ENCODE measurements at regions not wholly inside any gene's neighbourhood (a gene's known extent, or its start where the extent isn't known, plus 50 kb on each side); places are given as distances from the start of the nearest gene placed in this dataset.

DNA sequence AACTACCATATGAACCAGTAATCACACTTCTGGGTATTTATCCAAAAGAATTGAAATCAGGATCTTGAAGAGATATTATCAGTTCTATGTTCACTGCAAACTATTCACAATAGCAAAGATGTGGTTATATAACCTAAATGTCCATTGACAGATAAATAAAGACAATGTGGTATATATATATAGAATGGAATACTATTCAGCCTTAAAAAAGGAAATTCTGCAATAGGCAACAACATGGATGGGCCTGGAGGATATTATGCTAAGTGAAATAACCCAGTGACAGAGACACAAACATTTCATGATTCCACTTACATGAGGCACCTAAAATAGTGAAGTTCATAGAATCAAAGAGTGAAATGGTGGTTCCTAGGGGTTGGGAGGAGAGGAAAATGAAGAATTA is 90.6 kb upstream of the CDK1 start:
- no peak for DNase-seq (ENCODE audit: extremely low spot score)
- Histone ChIP-seq H3K27ac (ENCODE audit: low read depth) (no peak overlapping the region), H3K4me3 (ENCODE audit: low read depth, low read length) (no peak overlapping the region), H3K4me1 (ENCODE audit: insufficient read depth) (no peaks in the 10 kb centered on the region), H3K36me3 (ENCODE audit: insufficient read depth) (no peaks in the 10 kb centered on the region)

DNA sequence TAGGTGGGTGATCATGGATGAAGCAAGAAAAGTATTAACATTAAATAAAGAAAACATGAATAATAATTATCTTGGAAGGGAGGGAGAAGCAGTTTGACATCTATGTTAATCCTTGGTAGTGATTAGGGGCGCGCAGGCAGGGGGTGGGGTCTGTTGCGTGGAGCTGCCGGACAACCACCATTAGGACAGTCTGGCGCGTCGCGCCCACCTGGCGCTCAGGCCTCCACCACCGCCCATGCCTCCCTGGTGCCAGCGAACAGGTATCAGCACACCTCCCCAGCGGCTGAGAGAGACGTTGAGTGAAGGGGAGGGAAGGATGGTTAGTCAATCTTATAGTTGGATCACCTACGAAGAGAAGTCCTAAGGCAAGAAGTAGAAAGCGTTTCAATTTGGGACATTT is 94.2 kb upstream of the CDK1 start:
- H3K4me3 ChIP-seq (ENCODE audit: low read depth, low read length), result no peak overlapping the region
- H3K27ac ChIP-seq (ENCODE audit: low read depth), result no peak overlapping the region
- no peaks in the 10 kb centered on the region for H3K4me1 ChIP-seq (ENCODE audit: insufficient read depth)
- 90% methylated on average over 15 of the region's 15 CpGs for WGBS
- DNase-seq (ENCODE audit: extremely low spot score), result no peak
- H3K36me3 ChIP-seq (ENCODE audit: insufficient read depth), result no peaks in the 10 kb centered on the region

DNA sequence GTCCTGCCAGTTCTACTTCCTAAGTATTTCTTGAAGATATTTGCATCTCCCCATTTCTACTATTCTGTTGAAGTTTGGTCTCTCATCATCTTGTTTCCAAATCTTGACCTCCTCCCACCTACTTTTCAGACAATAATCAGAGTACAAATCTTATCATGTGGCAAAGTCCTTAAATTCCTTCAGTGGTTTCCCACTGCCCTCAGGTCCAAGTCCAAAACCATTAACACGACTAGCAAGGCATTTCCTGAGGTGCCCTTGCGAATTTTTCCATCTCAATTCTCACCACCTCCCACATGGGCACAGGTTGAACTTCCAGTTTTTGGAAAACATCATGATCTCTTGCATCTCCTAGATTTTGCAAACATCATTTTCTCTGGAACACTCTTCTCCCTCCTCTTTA is 97.2 kb upstream of the CDK1 start:
- Histone ChIP-seq H3K27ac (ENCODE audit: low read depth) (no peak overlapping the region), H3K4me1 (ENCODE audit: insufficient read depth) (no peaks in the 10 kb centered on the region), H3K4me3 (ENCODE audit: low read depth, low read length) (no peak overlapping the region), H3K36me3 (ENCODE audit: insufficient read depth) (no peaks in the 10 kb centered on the region)
- 84% methylated on average over 2 of the region's 2 CpGs for WGBS
- no peak for DNase-seq (ENCODE audit: extremely low spot score)

DNA sequence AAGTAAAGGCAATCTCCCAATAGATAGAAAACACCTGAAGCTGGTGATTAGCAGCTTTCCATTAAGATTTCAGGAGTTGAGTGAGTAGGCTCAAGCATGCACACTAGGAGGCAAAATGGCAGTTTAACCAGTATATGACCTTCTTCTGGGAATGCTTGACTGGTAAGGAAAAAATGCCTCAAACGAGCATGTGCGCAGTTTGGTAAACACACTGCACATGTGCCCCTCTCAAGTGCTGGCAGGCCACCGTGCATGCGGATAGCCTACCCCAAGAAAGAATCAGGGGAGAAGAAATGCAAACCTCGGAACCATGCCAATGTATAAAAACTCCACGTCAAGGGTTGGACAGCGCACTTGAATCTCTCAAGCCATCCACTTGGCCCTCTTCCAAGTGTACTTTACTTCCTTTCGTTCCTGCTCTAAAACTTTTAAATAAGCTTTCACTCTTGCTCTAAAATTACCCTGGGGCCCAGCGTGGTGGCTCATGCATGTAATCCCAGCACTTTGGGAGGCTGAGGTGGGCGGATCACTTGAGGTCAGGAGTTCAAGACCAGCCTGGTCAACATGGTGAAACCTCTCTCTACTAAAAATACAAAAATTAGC is 98.8 kb upstream of the CDK1 start:
- DNase-seq (ENCODE audit: extremely low spot score), result no peak
- 81% methylated on average over 10 of the region's 10 CpGs for WGBS
- H3K4me1 ChIP-seq (ENCODE audit: insufficient read depth), result no peaks in the 10 kb centered on the region
- no peak overlapping the region for H3K4me3 ChIP-seq (ENCODE audit: low read depth, low read length)
- H3K27ac ChIP-seq (ENCODE audit: low read depth), result no peak overlapping the region
- no peaks in the 10 kb centered on the region for H3K36me3 ChIP-seq (ENCODE audit: insufficient read depth)

DNA sequence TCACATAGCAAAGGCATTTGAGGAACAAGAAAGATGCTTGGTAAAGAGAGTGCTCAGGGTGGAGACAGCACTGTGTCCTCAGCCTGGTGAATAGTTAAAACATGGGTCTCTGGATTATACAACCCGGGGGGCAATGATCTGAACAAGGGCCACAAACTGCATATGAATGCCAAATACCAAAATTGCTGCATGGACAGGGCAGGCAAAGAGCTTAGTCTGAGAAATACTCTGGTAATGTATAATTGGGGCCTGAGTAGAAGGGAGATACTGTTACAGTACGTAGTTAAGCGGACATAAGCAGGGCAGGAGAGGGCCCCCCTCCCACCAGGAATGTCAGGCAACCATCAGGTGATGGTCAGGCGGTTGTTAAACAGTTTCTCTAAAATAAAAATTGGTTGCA is 99.3 kb upstream of the CDK1 start:
- Histone ChIP-seq H3K4me1 (ENCODE audit: insufficient read depth) (no peaks in the 10 kb centered on the region), H3K27ac (ENCODE audit: low read depth) (no peak overlapping the region), H3K4me3 (ENCODE audit: low read depth, low read length) (no peak overlapping the region), H3K36me3 (ENCODE audit: insufficient read depth) (no peaks in the 10 kb centered on the region)
- WGBS, result 95% methylated on average over 4 of the region's 4 CpGs
- no peak for DNase-seq (ENCODE audit: extremely low spot score)

DNA sequence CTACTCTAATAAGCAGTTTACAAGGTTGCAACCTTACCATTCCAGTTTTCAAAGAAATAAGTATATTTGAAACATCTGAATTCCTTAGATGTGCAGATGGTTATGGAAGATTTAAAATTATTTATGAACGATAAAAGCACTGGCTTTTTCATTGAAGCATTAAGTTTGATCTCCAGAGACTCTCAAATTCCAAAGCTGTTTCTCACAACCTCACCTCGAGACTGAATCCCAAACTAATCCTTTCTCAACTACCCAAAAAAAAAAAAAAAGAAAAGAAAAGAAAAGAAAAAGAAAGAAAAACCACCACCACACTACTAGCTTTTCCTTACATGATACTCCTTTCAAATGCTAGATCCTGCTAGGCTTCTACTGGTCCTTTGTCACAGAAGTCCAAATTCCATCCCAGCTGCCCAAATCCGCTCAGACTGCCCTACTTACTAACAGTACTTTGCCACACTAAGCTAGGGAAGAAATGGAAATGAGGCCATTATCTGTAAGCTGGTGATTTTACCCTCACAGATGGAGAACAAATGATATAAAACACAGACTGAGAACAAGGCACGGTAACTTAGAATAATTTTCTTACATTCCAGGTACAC is 100.6 kb upstream of the CDK1 start:
- WGBS, result 62% methylated on average over 4 of the region's 4 CpGs
- Histone ChIP-seq H3K27ac (ENCODE audit: low read depth) (no peak overlapping the region), H3K4me1 (ENCODE audit: insufficient read depth) (no peaks in the 10 kb centered on the region), H3K4me3 (ENCODE audit: low read depth, low read length) (no peak overlapping the region), H3K36me3 (ENCODE audit: insufficient read depth) (no peaks in the 10 kb centered on the region)
- no peak for DNase-seq (ENCODE audit: extremely low spot score)

DNA sequence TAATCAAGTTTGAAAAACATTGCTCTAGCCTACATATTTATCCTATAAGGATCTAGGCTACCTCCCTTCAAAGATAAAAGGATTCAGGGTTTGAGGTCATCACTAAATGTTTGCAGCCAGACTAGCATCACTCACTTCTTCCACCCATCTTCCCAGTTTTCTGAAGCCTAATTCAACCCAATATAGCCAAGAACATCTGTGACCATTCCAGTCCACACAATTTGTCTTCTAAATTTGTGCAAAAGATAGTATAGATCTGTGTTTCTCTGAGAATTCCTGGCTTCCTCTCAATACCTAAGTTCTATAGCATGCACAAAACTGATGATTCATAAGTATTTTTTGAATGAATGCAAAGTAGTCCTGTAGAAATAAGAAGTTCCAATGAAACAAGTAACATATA is 103.0 kb upstream of the CDK1 start:
- Histone ChIP-seq H3K36me3 (ENCODE audit: insufficient read depth) (no peaks in the 10 kb centered on the region), H3K4me1 (ENCODE audit: insufficient read depth) (no peaks in the 10 kb centered on the region), H3K4me3 (ENCODE audit: low read depth, low read length) (no peak overlapping the region), H3K27ac (ENCODE audit: low read depth) (no peak overlapping the region)
- no peak for DNase-seq (ENCODE audit: extremely low spot score)

DNA sequence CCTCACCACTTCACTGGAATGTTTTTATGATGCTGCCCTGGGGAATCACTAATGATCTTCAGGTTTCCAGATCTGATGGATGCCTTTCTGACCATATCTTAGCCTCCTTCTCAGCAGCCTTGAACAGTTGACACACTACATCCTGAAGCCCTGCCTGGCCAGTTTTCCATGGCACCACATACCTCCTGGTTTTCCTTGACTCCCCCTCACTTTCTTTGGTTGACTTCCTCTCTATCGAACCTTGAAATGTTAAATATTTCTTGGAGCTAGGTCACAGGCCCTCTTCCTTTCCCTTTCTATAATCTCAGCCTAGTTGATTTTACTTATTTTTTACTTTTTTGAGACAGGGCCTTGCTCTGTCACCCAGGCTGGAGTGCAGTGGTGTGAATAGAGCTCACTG is 108.8 kb upstream of the CDK1 start:
- WGBS, result 65% methylated on average over 1 of the region's 1 CpG
- no peaks in the 10 kb centered on the region for H3K36me3 ChIP-seq (ENCODE audit: insufficient read depth)
- no peaks in the 10 kb centered on the region for H3K4me1 ChIP-seq (ENCODE audit: insufficient read depth)
- no peak overlapping the region for H3K27ac ChIP-seq (ENCODE audit: low read depth)
- no peak for DNase-seq (ENCODE audit: extremely low spot score)
- no peak overlapping the region for H3K4me3 ChIP-seq (ENCODE audit: low read depth, low read length)

DNA sequence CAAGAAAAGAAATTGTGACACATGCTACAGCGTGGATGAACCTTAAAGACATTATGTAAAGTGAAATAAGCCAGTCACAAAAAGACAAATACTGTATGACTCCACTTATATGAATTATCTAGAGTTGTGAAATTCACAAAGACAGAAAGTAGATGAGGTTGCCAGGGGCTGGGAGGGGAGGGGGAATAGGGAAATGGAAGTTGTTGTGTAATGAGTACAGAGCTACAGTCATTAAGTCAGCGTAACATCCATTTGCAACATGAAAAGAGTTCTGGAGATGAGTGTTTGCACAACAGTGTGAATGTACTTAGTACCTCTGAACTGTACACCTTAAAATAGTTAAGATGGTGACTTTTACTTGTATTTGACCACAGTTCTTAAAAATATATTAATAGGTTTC is 112.1 kb upstream of the CDK1 start:
- no peak for DNase-seq (ENCODE audit: extremely low spot score)
- H3K27ac ChIP-seq (ENCODE audit: low read depth), result no peak overlapping the region
- H3K4me3 ChIP-seq (ENCODE audit: low read depth, low read length), result no peak overlapping the region
- H3K4me1 ChIP-seq (ENCODE audit: insufficient read depth), result no peaks in the 10 kb centered on the region
- no peaks in the 10 kb centered on the region for H3K36me3 ChIP-seq (ENCODE audit: insufficient read depth)
- WGBS, result 74% methylated on average over 2 of the region's 2 CpGs

DNA sequence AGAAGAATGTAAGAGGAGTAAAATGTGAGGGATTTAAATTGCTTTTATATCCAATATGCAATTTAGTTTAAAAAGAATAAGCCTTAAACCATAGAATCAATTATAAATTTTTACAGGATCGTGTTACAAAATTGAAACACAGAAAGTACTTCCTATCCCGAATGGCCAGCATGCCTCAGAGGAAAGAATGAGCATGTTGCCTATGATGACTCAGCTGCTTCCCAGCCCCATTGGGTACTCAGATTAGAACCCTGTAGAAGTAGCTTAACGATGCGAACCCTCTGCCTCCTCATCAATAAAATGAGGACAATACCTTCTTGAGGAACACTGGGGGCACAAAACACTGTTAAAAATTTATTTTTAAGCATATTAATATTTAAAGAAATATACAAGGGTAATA is 113.4 kb upstream of the CDK1 start:
- no peak overlapping the region for H3K4me3 ChIP-seq (ENCODE audit: low read depth, low read length)
- WGBS, result 55% methylated on average over 4 of the region's 4 CpGs
- no peak overlapping the region for H3K27ac ChIP-seq (ENCODE audit: low read depth)
- no peaks in the 10 kb centered on the region for H3K36me3 ChIP-seq (ENCODE audit: insufficient read depth)
- DNase-seq (ENCODE audit: extremely low spot score), result no peak
- no peaks in the 10 kb centered on the region for H3K4me1 ChIP-seq (ENCODE audit: insufficient read depth)

DNA sequence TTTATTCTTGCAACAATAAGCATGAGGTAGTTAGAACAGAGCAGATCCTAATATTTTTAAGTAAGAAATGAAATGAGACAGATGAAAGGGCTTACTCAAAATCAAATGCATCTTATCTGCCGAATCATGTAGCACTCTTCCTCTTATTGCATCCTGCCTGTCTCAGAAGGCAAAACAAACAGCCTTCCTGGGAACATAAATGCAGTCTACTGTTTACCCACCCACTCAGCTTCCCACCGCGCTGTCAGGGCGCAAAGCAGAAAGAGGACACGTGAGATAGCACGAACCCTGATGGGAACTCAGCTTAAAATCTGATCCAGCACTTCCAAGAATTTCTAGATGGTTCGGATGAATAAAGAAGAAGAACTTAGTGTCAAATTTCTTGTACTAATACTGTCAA is 114.4 kb upstream of the CDK1 start:
- no peak for DNase-seq (ENCODE audit: extremely low spot score)
- no peaks in the 10 kb centered on the region for H3K4me1 ChIP-seq (ENCODE audit: insufficient read depth)
- H3K27ac ChIP-seq (ENCODE audit: low read depth), result no peak overlapping the region
- H3K4me3 ChIP-seq (ENCODE audit: low read depth, low read length), result no peak overlapping the region
- no peaks in the 10 kb centered on the region for H3K36me3 ChIP-seq (ENCODE audit: insufficient read depth)
- 59% methylated on average over 7 of the region's 7 CpGs for WGBS

DNA sequence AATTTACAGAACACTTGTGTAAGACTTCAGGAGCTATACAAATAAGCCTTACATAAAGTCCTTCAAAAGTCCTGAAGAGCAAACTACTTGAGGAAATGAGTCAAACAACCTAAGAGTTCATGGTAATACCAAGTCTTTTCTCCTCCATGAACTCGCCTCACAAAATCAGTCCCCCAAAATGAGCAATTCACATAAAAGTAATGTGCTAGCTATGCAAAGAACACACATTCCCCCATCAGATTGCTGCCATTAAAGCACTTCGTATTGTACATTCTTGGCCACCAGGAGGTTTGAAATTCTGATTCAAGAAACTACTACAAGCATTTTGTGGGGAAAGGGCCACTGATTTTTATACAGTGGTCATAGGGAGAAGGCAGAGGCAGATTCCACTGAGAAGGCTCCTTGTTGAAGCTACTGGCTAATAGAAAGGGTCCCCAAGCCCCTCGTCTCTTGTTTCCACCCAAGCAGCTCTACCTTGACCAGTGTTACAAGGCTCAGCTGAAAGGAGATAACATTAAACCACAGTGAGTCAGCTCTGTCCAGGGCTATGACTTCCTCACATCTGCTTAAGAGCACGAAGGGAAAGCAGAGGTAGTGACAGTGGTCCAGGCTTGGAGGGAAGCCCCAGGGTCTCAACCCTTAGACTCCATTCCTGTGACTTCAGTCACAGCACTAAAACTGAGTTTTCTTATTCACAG is 115.2 kb upstream of the CDK1 start:
- no peak overlapping the region for H3K27ac ChIP-seq (ENCODE audit: low read depth)
- no peaks in the 10 kb centered on the region for H3K4me1 ChIP-seq (ENCODE audit: insufficient read depth)
- no peak for DNase-seq (ENCODE audit: extremely low spot score)
- no peak overlapping the region for H3K4me3 ChIP-seq (ENCODE audit: low read depth, low read length)
- H3K36me3 ChIP-seq (ENCODE audit: insufficient read depth), result no peaks in the 10 kb centered on the region
- WGBS, result 78% methylated on average over 4 of the region's 4 CpGs

DNA sequence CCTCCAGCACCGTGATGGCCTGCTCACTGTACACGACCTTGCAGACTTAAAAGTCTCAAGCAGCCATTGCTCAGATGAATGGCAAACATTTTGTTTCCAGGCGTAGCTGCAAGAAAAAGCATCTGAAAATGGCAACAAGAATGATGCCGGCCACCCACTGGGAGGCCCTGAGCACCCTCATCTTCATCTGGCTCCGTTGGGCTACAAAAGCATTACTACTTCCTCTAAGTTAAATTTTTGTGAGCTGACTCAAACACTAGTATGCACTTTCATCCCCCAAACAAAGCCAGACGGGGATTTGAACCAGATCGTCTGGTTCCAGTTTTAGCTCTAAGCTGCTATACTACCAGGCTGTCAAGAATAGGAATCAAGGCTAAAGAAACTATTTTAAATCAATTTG is 116.6 kb upstream of the CDK1 start:
- Histone ChIP-seq H3K4me1 (ENCODE audit: insufficient read depth) (no peaks in the 10 kb centered on the region), H3K36me3 (ENCODE audit: insufficient read depth) (no peaks in the 10 kb centered on the region), H3K27ac (ENCODE audit: low read depth) (no peak overlapping the region), H3K4me3 (ENCODE audit: low read depth, low read length) (no peak overlapping the region)
- 72% methylated on average over 7 of the region's 7 CpGs for WGBS
- DNase-seq (ENCODE audit: extremely low spot score), result no peak

DNA sequence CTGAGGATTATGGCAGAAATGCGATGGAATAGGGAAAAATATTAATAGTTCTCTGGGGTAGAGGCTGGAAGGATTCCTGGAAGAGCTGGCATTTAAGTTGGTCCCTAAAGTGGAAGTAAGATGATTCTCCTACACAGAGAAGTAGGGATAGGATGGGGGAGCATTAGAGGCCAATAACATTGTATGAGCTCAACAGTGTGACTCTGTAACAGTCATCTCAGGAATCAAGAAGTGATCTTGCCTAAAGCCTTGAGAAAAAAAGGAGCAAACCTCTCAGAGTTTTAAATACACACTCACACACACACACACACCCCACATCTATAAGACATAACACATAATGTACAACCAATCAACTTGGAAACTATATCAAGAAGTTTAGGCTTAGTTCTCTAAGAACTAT is 117.7 kb upstream of the CDK1 start:
- DNase-seq (ENCODE audit: extremely low spot score), result no peak
- Histone ChIP-seq H3K4me3 (ENCODE audit: low read depth, low read length) (no peak overlapping the region), H3K27ac (ENCODE audit: low read depth) (no peak overlapping the region), H3K4me1 (ENCODE audit: insufficient read depth) (no peaks in the 10 kb centered on the region), H3K36me3 (ENCODE audit: insufficient read depth) (no peaks in the 10 kb centered on the region)
- 98% methylated on average over 1 of the region's 1 CpG for WGBS

All from urinary bladder (tissue), 3 donors.